ENCODE measurements at regions not wholly inside any gene's neighbourhood (a gene's known extent, or its start where the extent isn't known, plus 50 kb on each side); places are given as distances from the start of the nearest gene placed in this dataset.
A peak's percentile ranks its signal among the peaks of the same experiment; 100 is the strongest.
"Not testable (repeated sequence)": the region's sequence is repeated elsewhere in the genome, so short reads cannot be mapped to it uniquely, and the experiment has no call there.

- Histone ChIP-seq H3K4me1 (ENCODE audit: control insufficient read depth, insufficient read depth, low read depth, low read length) (no peaks in the 10 kb centered on the region), H2BK120ac (ENCODE audit: low read depth, low read length) (no peak overlapping the region), H3K14ac (ENCODE audit: low read length in 2 of 2) (no peak overlapping the region), H3K4ac (ENCODE audit: low read depth in 1 of 2, low read length in 2 of 2) (no peak overlapping the region), H3K79me1 (replicated peaks; ENCODE audit: low read length, poor library complexity, severe bottlenecking) (no peaks in the 10 kb centered on the region), H3K23ac (ENCODE audit: low read length in 2 of 2) (no peak overlapping the region), H2BK15ac (ENCODE audit: low read depth, poor library complexity, severe bottlenecking) (no peak overlapping the region), H3K18ac (ENCODE audit: low read depth in 1 of 2, low read length in 2 of 2) (no peak overlapping the region), H3K27me3 (ENCODE audit: control insufficient read depth in 1 of 2, insufficient read depth in 1 of 2, low read length in 2 of 2) (no peaks in the 10 kb centered on the region), H3K9me3 (ENCODE audit: control insufficient read depth, low read length) (no peaks in the 10 kb centered on the region), H2BK5ac (ENCODE audit: low read depth, low read length, poor library complexity, severe bottlenecking) (no peak overlapping the region), H3K27ac (ENCODE audit: low read length, poor library complexity, severe bottlenecking) (peak overlapping the region; percentile 29), H3K4me2 (ENCODE audit: low read length, poor library complexity, severe bottlenecking) (no peak overlapping the region), H3K36me3 (ENCODE audit: control insufficient read depth in 1 of 2, insufficient read depth in 2 of 2, low read depth in 1 of 2, low read length in 2 of 2) (no peaks in the 10 kb centered on the region), H4K8ac (ENCODE audit: low read length) (no peak overlapping the region), H3K9ac (ENCODE audit: low read length) (peak overlapping the region; percentile 57), H2AK5ac (ENCODE audit: low read length, severe bottlenecking) (no peak overlapping the region), H2AFZ (ENCODE audit: low read depth, low read length) (no peak overlapping the region), H3K4me3 (ENCODE audit: insufficient read depth in 1 of 2, low read depth in 1 of 2, low read length in 2 of 2) (no peak overlapping the region), H2BK12ac (ENCODE audit: low read length in 2 of 2) (no peak overlapping the region), H4K91ac (ENCODE audit: low read length) (no peak overlapping the region)
- WGBS: 10% methylated on average over 2 of the region's 2 CpGs
- peak; percentile 5 for DNase-seq
These were observed 62.5 kb upstream of the GBE1 start for GRCh38 chr3:81823882-81824395.

- Histone ChIP-seq H3K4me2 (ENCODE audit: low read length, poor library complexity, severe bottlenecking) (no peak overlapping the region), H3K14ac (ENCODE audit: low read length in 2 of 2) (no peak overlapping the region), H2BK5ac (ENCODE audit: low read depth, low read length, poor library complexity, severe bottlenecking) (no peak overlapping the region), H3K36me3 (ENCODE audit: control insufficient read depth in 1 of 2, insufficient read depth in 2 of 2, low read depth in 1 of 2, low read length in 2 of 2) (no peaks in the 10 kb centered on the region), H3K18ac (ENCODE audit: low read depth in 1 of 2, low read length in 2 of 2) (no peak overlapping the region), H3K9me3 (ENCODE audit: control insufficient read depth, low read length) (peaks cover 5% of the 10 kb centered on the region), H3K9ac (ENCODE audit: low read length) (no peak overlapping the region), H2BK120ac (ENCODE audit: low read depth, low read length) (no peak overlapping the region), H4K91ac (ENCODE audit: low read length) (no peak overlapping the region), H3K79me1 (replicated peaks; ENCODE audit: low read length, poor library complexity, severe bottlenecking) (no peaks in the 10 kb centered on the region), H2BK12ac (ENCODE audit: low read length in 2 of 2) (no peak overlapping the region), H2AK5ac (ENCODE audit: low read length, severe bottlenecking) (no peak overlapping the region), H3K4ac (ENCODE audit: low read depth in 1 of 2, low read length in 2 of 2) (no peak overlapping the region), H4K8ac (ENCODE audit: low read length) (no peak overlapping the region), H3K27ac (ENCODE audit: low read length, poor library complexity, severe bottlenecking) (no peak overlapping the region), H3K27me3 (ENCODE audit: control insufficient read depth in 1 of 2, insufficient read depth in 1 of 2, low read length in 2 of 2) (no peaks in the 10 kb centered on the region), H2AFZ (ENCODE audit: low read depth, low read length) (no peak overlapping the region), H3K4me1 (ENCODE audit: control insufficient read depth, insufficient read depth, low read depth, low read length) (no peaks in the 10 kb centered on the region), H2BK15ac (ENCODE audit: low read depth, poor library complexity, severe bottlenecking) (no peak overlapping the region), H3K23ac (ENCODE audit: low read length in 2 of 2) (no peak overlapping the region), H3K4me3 (ENCODE audit: insufficient read depth in 1 of 2, low read depth in 1 of 2, low read length in 2 of 2) (no peak overlapping the region)
- no peak for DNase-seq
- 100% methylated on average over 3 of the region's 3 CpGs for WGBS
These were observed 61.6 kb upstream of the GBE1 start for GRCh38 chr3:81823086-81823485.

GRCh38 chr3:81816473-81817250 lies 55.2 kb upstream of the GBE1 start:
- DNase-seq: peak; percentile 26
- Histone ChIP-seq H4K91ac (ENCODE audit: low read length) (no peak overlapping the region), H3K4me3 (ENCODE audit: insufficient read depth in 1 of 2, low read depth in 1 of 2, low read length in 2 of 2) (peak overlapping the region in 1 of 2 experiments; percentile 52), H3K18ac (ENCODE audit: low read depth in 1 of 2, low read length in 2 of 2) (no peak overlapping the region), H3K23ac (ENCODE audit: low read length in 2 of 2) (no peak overlapping the region), H3K36me3 (ENCODE audit: control insufficient read depth in 1 of 2, insufficient read depth in 2 of 2, low read depth in 1 of 2, low read length in 2 of 2) (no peaks in the 10 kb centered on the region), H2BK120ac (ENCODE audit: low read depth, low read length) (no peak overlapping the region), H3K9me3 (ENCODE audit: control insufficient read depth, low read length) (peaks cover 5% of the 10 kb centered on the region), H3K9ac (ENCODE audit: low read length) (peak overlapping the region; percentile 65), H3K14ac (ENCODE audit: low read length in 2 of 2) (no peak overlapping the region), H3K27me3 (ENCODE audit: control insufficient read depth in 1 of 2, insufficient read depth in 1 of 2, low read length in 2 of 2) (no peaks in the 10 kb centered on the region), H3K27ac (ENCODE audit: low read length, poor library complexity, severe bottlenecking) (peak overlapping the region; percentile 80), H2AFZ (ENCODE audit: low read depth, low read length) (no peak overlapping the region), H2AK5ac (ENCODE audit: low read length, severe bottlenecking) (no peak overlapping the region), H2BK5ac (ENCODE audit: low read depth, low read length, poor library complexity, severe bottlenecking) (no peak overlapping the region), H3K79me1 (replicated peaks; ENCODE audit: low read length, poor library complexity, severe bottlenecking) (no peaks in the 10 kb centered on the region), H3K4me1 (ENCODE audit: control insufficient read depth, insufficient read depth, low read depth, low read length) (no peaks in the 10 kb centered on the region), H2BK12ac (ENCODE audit: low read length in 2 of 2) (no peak overlapping the region), H4K8ac (ENCODE audit: low read length) (no peak overlapping the region), H3K4ac (ENCODE audit: low read depth in 1 of 2, low read length in 2 of 2) (no peak overlapping the region), H2BK15ac (ENCODE audit: low read depth, poor library complexity, severe bottlenecking) (no peak overlapping the region), H3K4me2 (ENCODE audit: low read length, poor library complexity, severe bottlenecking) (peak overlapping the region; percentile 23)
- WGBS: 45% methylated on average over 7 of the region's 8 CpGs

GRCh38 chr3:81812098-81812497 lies 50.7 kb upstream of the GBE1 start:
- not testable (repeated sequence) for H3K27me3 ChIP-seq (ENCODE audit: control insufficient read depth in 1 of 2, insufficient read depth in 1 of 2, low read length in 2 of 2); H3K4me3 ChIP-seq (ENCODE audit: insufficient read depth in 1 of 2, low read depth in 1 of 2, low read length in 2 of 2); H2BK15ac ChIP-seq (ENCODE audit: low read depth, poor library complexity, severe bottlenecking); H3K9me3 ChIP-seq (ENCODE audit: control insufficient read depth, low read length); H3K14ac ChIP-seq (ENCODE audit: low read length in 2 of 2); H4K8ac ChIP-seq (ENCODE audit: low read length); H3K23ac ChIP-seq (ENCODE audit: low read length in 2 of 2); H3K27ac ChIP-seq (ENCODE audit: low read length, poor library complexity, severe bottlenecking); H2BK12ac ChIP-seq (ENCODE audit: low read length in 2 of 2); H2AK5ac ChIP-seq (ENCODE audit: low read length, severe bottlenecking); H2AFZ ChIP-seq (ENCODE audit: low read depth, low read length); H4K91ac ChIP-seq (ENCODE audit: low read length); H3K4me1 ChIP-seq (ENCODE audit: control insufficient read depth, insufficient read depth, low read depth, low read length); H2BK5ac ChIP-seq (ENCODE audit: low read depth, low read length, poor library complexity, severe bottlenecking); H3K4me2 ChIP-seq (ENCODE audit: low read length, poor library complexity, severe bottlenecking); H3K4ac ChIP-seq (ENCODE audit: low read depth in 1 of 2, low read length in 2 of 2); DNase-seq; H3K18ac ChIP-seq (ENCODE audit: low read depth in 1 of 2, low read length in 2 of 2); H3K9ac ChIP-seq (ENCODE audit: low read length); H2BK120ac ChIP-seq (ENCODE audit: low read depth, low read length); H3K36me3 ChIP-seq (ENCODE audit: control insufficient read depth in 1 of 2, insufficient read depth in 2 of 2, low read depth in 1 of 2, low read length in 2 of 2); H3K79me1 ChIP-seq (replicated peaks; ENCODE audit: low read length, poor library complexity, severe bottlenecking)
- WGBS: 97% methylated on average over 23 of the region's 25 CpGs

Data from mesenchymal stem cell (in vitro differentiated cells and primary cell).